ENCODE measurements at regions not wholly inside any gene's neighbourhood (a gene's known extent, or its start where the extent isn't known, plus 50 kb on each side); places are given as distances from the start of the nearest gene placed in this dataset.

DNA sequence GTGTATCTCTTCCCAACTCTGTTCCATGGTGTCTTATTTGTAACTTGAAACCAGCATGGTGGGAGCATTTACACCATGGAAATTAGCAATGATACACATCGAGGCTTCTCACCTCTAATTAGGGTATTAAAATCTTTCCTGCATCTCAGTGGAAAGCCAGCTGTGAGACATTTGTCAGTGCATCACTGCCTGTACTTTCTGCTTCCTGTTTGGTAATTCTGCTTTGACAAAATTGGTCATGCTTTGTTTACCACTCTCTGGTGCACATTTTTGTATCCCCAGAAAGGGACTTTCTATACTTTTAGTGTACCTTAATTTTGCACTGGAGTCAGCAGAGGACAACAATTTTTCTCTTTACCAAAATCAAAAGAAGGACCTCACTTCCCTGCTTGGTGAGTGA is 402.1 kb downstream of the PDCD6IP start:
- no peak for DNase-seq

DNA sequence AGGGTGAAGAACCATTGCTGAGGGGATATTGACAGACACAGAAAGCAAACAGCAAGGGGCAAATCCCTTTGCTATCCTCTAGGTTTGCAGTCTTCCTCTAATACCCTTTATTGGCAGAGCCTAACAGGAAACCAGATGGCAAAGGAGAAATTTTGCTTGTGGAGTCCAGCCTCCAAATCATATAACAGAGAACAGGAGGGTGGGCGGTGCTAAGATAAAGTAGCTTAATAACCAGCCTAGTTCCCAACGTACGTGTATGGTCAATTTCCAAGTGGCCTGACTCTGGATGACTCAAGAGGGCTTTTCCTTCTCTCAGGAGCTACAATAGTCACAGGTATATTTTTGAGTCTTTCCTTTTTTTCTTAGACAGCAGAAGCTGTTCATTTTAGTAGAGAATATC is 404.5 kb downstream of the PDCD6IP start:
- no peak for DNase-seq

DNA sequence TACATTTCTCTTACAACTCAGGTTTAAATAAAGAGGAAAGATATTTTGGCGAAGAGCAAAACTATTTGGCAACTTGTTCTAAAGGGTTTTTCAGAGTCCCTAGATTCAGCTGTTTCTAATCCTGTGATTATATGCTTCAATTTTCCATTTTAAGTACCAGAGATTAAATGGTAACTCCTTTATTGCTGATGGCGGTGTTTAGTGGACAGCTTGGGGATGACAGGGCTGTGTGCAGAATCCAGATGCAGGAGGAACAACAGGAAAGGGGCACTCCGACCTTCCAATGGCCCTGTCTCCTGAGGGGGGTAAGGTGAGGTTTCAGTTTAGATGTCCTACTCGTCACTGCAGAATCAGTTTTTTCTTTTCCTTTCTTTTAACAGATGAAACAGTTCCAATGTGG is 405.0 kb downstream of the PDCD6IP start:
- no peak for DNase-seq

DNA sequence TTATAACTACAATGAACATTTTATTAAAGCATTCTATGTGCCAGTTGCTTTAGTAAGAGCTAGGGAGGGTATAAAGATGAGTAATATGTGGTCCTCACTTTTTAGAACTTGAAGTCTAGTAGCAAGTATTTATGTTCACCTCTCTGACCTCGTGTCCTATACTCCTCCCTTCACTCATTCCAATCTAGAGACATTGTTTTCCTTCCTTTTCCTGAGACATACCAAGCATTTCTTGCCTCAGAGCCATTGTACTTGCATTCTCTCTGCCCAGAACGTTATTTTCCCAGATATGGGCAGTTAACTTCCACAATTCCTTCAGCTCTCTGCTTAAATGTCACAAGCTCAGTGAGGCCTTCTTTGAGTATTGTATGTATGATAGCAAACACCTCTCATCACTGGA is 408.6 kb downstream of the PDCD6IP start:
- no peak for DNase-seq

DNA sequence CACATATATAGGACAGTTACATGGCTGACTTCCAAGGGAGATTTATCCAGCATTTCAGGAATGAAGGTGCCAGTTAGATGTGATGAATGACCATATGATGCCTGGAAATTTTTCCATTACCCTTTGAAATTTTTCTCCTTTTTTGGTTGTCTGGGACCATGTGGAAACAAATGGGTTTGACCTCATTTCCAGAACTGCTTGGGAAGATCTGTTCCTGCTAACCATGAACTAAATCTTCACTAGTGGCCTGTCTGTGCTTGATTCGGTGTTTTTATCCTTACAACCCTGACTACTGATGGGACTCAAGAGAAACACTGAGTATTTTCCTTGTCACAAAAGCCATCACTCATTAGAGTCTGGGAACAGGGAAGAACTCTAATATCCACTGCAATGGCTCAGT is 409.4 kb downstream of the PDCD6IP start:
- no peak for DNase-seq

DNA sequence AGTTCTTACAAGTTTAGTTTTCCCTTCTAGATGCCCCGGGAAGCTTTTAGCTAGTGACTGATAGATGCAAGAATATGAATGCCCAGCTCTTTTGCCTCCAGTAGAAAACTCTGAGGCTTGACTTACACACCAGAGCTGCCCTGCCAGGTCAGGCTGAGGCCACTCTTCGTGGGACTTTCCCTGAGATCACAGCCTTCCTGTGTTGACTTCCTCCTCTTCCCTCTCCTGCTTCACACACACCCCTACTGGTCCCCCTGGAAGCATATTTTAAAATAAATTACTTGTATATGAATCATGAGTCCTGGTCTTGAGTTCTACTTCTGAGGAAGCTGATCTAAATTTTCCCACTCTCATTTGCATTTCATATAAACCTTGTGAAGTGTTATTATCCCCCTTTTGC is 413.7 kb downstream of the PDCD6IP start:
- DNase-seq: no peak

DNA sequence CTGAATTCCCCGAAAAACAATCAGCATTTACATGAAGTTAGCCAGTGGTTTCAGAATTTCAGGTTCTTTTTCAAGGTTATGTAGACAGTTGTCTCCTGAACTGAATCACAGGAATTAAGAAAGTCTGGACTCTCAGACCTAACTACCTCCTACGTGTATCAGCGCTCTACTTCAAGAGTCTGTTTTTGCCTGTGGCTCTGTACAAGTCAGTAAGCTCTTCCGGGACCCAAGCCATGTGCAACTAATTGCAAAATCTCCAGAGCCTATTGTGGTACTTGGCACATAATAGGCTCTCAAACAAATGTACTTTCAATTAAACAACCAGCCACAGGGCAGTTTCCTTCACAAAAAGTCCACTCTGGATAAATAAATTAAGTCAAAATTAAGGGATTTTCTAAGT is 414.2 kb downstream of the PDCD6IP start:
- DNase-seq: no peak

DNA sequence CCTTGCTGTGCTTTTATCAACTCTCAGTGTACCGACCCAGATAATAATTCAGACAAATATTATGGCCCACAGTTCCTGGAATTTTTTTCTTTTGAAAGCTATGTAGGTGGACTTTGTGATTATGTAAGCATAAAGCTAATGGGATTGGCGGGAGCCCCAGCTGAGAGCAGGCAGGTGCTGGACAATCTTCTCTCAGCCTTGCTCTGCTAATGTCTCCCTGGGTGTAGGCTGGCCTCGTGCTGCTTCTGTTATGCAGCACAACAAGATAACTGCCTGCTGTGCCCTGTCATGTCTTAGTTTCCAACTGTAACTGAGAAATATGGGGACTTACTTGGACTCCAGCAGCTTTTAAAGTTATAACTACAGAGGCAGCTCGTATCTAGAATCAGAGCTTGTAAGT is 415.0 kb downstream of the PDCD6IP start:
- no peak for DNase-seq

DNA sequence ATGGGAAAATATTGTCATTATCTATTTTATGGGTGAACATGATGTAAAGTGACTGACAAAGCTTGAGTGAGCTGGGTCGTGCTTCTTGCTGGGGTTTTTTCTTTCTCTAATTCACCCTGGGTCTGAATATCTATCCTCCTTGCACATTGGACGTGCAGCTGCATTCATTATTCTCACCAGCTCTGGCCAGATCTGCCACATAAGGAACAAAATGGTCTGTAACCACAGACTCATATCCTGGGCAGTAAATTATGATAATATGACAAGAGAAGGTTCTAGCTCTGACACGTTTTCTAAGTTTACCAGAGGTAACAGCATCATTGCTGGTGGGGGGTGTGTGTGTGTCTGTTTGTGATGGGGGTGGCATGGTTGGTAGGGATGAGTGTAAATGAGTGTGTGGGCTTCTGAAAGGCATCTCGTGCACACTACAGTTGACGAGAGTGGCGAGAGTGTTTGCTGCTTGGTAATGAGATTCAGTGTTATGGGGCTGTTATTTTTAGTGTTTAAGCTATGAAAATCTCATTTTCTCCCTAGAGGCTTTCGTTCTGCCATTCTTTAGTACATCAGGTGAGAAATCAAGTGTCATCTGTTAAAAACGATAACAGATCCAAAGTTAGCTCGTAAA is 418.4 kb downstream of the PDCD6IP start:
- DNase-seq: no peak

DNA sequence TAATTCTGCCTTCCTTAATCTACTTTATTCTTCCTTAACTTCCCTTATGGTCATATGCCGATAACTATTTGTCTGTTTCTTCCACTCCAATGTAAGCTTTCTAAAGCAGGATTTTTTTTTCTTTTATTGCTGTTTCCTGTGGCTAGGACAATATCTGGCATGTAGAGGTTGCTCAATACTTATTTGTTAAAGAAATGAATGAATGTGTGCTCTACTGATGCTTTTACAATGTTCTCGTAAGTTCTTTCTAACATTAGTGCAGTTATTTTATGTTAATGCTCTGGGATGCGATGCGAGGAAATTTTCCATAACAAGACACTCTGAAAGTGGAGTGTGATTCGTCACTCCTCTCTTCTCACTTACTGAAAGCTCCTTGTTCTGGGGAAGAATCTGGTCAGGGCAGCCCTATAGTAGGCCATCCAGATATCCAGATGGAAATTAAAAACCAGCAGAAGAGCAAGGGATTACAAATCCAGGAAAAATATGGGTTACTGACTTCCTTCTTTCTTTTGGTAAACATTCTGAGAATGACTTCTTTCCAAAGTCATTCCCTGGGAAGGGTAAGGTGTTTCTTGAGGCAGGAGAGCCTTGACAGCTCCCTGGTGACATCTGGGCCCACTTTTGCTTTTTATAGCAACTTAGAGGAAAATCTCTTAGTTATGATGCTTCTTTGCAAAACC is 420.4 kb downstream of the PDCD6IP start:
- DNase-seq: no peak

DNA sequence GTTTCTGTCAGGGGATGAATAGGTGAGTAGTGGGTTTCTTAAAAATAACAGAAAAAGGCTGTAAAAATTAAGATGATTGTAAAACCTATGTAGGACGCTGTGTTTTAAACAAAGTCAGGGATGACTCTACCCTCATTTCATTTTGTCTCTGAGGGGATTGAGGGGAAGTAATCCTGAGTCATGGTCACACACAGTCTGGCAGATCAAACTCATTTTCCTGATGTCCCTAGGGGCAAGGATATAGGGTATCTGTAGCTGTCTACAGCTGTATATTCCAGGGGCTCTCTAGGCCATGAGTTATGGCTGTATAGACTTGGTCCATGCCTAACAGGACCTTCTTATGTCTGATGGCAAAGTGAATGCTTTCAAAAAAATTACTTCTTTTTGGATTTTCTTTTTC is 421.1 kb downstream of the PDCD6IP start:
- DNase-seq: no peak

DNA sequence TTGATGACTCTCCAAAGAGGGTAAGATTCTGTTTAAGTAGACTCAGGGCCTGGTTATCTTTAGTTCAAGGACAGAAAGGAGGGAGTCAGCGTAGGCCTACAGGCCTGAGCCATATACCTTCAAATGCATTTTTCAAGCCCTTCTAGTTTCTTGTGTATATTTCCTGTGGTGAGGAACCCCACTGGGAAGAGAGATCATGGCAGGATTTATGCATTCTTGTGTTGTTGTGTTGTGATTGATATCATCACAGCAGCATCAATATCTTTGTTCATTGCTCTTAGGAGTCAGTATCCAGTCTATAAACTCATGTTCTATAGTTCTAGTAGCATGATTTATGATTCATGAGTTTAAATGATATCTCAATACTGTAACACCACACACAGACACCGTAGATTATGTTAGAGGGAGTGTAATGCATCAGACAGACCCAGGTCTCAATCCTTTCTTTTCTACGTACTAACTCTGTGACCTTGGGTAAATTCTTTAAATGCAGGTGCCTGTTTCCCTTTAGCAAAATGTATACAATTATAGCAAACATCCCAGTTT is 427.5 kb downstream of the PDCD6IP start:
- DNase-seq: no peak

DNA sequence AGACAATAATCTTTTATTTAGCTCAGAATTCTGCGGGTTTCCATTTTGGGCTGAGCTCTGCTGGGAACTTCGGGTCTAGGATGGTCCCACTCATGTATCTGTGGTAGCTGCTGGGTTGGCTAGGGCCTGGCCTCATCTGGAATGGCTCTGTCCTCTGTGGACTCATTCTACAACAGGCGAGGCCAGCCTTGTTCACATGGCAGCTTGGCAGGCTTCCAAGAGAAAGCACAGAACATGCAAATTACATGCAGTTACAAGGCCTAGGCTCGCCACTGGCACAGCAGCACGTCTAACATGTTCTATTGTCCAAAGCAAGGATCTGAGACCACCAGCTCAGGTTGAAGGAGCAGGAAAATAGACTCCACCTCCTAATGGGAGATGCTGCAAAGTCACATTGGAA is 431.4 kb downstream of the PDCD6IP start:
- peak; percentile 10 for DNase-seq

DNA sequence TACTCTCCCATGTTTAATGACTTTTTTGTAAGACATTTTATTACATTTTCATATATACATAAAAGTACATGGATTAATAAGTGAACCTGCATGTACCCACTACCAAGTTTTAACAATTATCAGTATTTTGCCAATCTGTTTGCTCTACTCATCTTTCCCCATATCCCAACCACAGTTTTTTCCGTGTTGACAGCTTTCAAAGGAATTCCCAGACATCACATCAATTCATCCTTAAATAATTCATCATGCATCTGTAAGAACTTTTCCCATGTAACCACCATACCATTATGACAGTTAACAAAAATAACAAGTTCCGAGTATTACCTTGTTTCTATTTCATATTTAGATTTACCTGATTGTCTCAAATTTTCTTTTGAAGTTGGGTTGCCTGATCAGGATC is 436.7 kb downstream of the PDCD6IP start:
- DNase-seq: no peak

DNA sequence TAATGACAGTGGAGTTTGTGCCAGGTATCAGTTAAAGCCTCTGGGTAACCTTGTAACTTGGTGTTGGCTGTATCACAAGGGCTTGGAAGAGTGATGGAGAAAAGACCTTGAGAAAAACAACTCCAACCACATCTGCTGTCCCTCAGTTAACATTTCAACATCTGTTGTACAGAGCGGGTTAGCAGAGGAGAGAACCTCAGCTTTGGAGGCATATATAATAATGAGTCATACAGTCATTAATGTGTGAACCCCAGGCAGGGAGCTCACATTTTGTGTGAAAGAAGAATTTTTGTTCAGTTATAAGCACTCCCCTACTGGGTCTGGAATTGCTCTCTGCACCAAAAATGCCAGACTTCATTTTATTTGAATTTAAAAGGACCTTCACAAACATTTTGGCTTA is 439.5 kb downstream of the PDCD6IP start:
- no peak for DNase-seq

DNA sequence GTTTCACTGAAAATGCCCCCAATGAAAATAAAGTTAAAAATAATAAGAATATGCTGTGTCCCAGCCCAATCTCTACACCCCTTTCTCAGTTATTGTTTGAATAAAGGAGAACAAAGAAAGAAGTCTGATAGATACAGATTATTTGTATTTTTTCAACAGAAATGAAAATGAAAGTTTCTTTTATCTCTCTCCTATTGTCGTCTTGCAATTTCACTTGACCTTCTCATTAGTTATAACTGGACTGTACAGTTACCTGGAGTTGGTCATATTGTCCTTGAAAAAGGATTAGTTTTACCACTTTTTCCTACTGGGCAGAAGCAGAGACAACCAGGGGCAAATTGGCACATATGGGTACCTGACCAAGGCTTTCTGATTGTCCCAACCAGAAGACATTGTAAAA is 440.0 kb downstream of the PDCD6IP start:
- DNase-seq: no peak

DNA sequence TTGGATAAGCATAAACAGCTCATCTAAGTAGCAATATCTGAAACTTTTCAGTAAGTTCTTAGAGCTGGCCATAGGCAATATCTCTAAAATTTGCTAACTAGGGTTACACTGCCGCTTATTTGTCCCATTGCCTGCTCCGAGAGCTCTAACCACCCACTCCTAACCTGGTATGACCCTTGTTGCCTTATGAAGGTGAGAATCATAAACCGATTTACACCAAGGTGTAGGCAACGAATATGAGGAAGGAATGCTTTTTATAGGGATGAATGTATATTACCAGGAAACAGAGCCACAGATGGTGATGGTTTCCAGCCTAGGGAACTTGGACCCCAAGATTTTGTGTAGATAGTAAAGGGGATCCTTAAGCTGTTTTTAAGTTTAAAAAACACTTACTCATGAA is 440.9 kb downstream of the PDCD6IP start:
- DNase-seq: no peak

DNA sequence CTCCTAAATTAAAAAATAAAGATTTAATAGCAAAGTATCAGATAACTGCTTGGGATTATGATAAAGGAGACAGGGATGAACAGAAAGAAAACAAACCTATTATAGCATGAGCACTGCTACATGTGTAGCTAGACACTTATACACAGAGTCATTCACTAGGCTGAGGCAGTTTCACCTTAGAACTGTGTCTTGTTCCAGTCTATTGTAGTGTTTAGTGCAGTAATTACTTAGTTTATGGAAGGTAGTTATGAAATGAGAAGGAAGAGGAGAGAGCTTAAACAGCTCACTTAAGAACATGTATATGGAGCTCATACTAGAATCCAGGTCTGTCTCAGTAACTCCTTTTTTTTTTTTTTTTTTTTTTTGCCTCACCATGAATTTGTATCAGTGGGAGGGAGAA is 441.4 kb downstream of the PDCD6IP start:
- DNase-seq: no peak

DNA sequence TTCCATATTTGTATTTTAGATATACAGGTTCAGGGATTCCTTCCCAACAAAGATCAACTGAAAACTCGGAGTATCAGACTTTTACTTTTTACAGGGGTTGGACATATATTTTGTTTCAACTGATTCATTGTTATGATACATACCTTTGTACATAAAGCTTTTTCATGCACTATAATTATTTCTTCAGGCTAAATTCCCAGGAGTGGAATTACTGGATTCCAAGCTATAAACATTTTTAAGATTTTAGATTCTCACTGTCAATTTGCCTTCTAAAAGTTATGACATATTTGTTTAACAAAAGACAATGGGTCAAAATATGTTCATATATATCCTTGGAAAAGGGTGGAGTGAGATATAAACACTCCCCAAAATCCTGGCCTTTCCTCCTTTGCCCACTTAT is 449.0 kb downstream of the PDCD6IP start:
- no peak for DNase-seq

DNA sequence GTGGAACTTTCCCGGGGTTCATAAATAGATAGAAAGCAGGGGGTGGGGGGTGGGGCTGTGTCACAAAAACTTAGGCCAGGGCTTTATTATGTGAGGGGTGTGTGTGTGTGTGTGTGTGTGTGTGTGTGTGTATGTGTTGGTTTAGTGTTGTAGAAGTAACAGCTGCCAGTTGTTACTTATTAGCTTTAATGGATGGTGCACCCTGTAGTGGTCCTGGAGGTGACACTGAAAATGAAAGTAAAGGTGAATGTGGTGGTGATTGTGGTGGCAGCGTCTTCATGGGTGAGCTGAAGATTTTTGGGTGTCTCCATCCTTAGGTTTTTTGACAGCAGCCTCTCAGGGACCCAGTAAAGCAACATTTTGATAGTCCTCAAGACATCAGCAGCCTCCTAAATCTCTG is 449.9 kb downstream of the PDCD6IP start:
- no peak for DNase-seq

DNA sequence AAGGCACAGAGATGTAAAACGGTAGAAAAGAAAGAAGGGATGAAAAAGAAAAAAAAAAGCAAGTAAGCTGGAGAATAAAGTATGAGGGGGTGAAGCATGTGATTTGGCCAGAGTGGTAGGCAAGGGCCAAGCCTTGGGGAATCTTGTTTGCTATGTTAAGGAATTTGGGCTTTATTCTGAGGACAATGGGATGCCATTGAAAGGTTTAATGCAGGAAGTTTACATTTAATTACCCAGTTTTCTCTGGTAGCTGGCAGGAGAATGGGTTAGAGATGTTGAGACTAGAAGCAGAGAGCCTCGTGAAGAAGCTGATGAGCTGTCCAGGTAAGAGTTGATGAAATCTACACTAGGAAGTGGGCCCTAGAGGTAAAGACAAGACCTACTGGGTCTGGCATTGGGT is 455.9 kb downstream of the PDCD6IP start:
- DNase-seq: no peak

DNA sequence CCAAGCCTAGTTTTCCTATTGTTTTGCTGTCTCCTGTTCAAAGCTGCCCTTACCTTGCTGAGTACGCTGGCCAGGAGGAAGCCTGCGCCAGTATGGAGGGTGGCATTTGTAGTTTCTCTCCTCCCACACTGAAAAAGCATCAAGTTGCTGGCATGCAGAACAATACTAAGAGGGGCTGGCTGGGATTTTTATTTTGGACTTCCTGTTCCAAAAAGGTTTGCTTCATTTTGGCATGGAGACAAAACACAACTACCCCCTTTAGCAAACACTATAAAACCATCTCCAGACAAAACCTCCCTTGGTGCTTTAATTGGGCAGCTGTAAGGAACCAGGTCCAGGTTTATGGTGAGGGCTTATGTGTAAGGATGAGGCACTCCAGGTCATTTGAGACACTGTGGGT is 457.6 kb downstream of the PDCD6IP start:
- DNase-seq: no peak

DNA sequence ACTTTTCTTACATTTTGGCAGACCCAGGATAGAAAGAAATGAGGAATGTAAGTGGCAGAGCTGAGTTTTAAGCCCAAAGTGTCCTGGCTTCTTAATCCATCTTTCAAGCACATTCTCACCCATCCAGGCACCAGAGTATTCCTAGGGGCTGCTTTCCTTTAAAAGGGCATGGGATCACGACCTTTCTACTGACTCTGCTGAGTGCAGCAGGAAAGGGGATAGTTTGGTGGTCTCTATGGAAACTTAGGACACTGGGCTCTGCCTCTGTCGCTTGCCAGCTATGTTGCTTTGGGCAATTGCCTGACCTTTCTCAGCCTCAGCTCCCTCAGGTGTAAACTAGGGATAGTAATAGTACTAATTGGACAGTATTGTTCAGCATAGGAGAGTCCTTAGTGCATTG is 458.4 kb downstream of the PDCD6IP start:
- no peak for DNase-seq

DNA sequence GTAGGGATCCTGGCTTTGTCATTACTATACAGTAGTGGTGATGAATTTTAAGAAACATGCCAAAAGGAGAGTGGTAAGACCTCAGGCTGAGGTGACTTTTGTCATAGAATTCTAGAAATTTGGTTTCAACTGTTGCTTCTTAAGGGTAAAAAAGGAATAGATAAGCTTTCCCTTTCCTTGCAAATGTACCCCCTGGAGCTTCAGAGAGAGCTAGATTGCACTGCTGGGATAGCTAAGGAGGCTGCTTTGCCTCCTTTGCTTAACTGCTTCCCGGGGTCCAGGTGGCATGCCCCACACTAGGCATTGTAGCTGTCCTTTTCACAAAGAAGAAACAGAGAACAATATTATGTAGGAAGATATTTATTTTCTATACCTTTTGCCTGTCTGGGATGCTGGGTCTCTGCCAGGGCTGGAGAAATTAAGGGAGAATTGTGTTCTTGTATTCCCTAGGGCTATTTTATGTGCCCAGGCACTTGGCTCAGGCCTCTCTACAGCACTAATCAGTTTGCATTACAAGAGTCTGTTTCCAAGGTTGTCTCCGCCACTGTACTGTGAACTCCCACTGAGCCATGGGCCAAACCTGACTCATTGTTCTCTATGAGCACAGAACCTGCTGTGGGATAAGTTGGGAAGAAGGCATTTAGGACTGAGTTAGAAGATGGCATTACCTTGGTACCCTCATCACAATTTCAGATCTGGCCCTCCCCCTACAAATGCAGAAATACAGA is 460.0 kb downstream of the PDCD6IP start:
- DNase-seq: no peak

All from NCI-H2171 (cell line).